GM21825 (cell line): ENCODE measurements at regions not wholly inside any gene's neighbourhood (a gene's known extent, or its start where the extent isn't known, plus 50 kb on each side); places are given as distances from the start of the nearest gene placed in this dataset.

ENCODE experiments used
- ATAC-seq: cut with Tn5 transposase; IDR thresholded peaks from one replicate; pipeline ENCODE4 v1.9.1; 2021; ENCODE audit warnings: mild to moderate bottlenecking, moderate library complexity; ENCODE audit not compliant: unreplicated experiment

GRCh38 chr6:95352064-95352795 is 225.1 kb upstream of the MANEA start:
- ATAC-seq, result no peak

DNA sequence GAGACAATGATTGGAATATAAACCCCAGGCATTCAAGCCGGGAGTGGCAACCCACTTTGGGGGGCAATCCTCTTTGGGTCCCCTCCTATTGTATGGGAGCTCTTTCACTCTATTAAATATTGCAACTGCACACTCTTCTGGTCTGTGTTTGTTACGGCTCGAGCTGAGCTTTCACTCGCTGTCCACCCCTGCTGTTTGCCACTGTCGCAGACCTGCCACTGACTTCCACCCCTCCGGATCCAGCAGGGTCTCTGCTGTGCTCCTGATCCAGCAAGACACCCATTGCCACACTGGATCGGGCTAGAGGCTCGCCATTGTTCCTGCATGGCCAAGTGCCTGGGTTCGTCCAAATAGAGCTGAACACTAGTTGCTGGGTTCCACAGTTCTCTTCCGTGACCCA is 222.8 kb upstream of the MANEA start:
- no peak for ATAC-seq

DNA sequence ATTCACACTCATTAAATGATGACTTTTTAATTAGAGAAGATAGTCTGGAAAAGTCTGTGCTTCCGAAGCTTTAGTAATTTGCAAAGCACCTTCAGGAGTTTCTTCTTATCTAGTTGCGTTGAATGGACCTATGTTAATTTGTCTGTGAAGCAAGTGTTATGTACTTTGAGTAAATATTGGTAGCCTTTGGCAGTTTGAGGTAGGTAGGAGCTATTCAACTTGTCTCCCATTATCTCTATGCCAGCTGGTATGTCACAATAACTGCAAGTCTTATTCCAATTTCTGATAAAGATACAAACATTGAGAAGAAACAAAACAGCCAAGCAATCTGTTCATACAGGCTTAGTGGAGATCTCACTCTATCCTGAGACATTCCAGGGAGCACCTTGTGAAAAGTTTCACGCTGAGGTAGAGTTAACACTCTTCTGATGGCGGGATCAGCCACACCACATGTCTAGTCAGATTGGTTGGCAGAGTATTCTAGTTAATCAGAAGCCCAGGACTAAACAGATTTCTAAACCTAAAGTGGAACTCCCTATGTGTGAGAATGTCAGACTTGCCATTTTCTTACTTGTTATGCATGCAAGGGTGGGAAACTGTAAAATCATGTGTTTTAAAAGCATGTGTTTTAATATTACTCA is 219.8 kb upstream of the MANEA start:
- ATAC-seq, result no peak

DNA sequence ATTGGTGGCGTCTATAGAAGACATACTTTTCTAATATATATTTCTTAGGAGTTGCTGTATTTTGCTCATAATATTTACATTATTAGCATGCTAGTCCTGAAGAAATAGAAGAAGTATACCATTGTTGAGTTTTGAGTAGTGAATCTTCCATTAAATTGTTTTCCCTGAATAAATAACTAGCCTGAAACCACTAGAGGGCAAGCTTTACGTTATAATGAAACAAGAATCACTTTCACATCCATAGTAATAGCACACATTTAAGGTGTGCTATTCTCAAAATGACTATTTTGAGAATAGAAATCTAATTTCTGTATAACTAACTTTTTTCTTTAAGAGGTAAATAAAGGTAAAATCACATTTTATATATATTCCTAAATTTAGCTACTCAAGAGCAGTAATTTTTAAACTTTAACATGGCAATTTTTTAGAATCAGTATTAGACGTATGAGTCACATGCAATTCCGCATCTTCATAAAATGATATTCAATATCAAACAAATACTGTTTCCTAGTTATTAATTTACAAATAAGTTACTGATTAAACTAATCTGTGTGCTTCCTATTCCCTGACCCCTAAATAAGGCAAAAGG is 213.2 kb upstream of the MANEA start:
- ATAC-seq, result peak; percentile 87

GRCh38 chr6:95365454-95365853 is 211.9 kb upstream of the MANEA start:
- no peak for ATAC-seq

DNA sequence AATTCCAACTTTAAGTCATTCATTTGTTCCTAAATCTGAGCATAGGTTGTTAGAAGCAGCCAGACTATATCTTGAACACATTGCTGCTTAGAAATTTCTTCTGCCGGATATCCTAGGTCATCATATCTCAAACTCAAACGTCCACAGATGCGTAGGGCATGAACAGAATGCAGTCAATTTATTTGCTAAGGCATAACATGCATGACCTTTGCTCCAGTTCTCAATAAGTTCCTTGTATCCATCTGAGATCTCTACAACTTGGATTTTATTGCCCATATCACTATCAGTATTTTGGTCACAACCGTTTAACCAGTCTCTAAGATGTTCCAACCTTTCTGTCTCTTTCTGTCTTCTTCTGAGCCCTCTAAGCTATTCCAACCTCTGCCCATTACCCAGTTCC is 210.9 kb upstream of the MANEA start:
- ATAC-seq, result no peak

- ATAC-seq, result no peak
Observed at GRCh38 chr6:95383878-95384277, 193.5 kb upstream of the MANEA start.

- no peak for ATAC-seq
Observed at GRCh38 chr6:95384988-95385387, 192.3 kb upstream of the MANEA start.

DNA sequence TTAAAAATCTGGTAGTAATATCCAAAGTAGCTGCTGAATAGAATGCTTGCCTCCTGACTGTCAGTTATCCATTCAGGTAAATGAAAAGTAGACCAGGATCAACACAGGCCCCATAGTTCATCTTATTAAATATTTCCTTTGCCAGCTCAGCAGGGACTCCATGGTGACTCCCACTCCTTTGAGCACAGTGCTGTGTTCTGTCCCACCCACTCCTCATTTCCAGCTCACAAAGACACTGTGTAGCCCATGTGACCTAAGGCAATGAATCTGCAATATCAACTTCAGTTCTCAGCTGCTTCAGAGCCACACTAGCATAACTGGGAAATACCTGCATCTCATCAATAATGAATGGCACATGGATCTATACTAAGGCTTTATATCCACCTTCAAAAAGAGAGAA is 189.5 kb upstream of the MANEA start:
- ATAC-seq, result no peak

- ATAC-seq, result no peak
Observed at GRCh38 chr6:95404777-95405176, 172.6 kb upstream of the MANEA start.

- ATAC-seq, result no peak
Observed at GRCh38 chr6:95408111-95408510, 169.2 kb upstream of the MANEA start.

GRCh38 chr6:95410168-95410567 is 167.2 kb upstream of the MANEA start:
- ATAC-seq, result no peak

DNA sequence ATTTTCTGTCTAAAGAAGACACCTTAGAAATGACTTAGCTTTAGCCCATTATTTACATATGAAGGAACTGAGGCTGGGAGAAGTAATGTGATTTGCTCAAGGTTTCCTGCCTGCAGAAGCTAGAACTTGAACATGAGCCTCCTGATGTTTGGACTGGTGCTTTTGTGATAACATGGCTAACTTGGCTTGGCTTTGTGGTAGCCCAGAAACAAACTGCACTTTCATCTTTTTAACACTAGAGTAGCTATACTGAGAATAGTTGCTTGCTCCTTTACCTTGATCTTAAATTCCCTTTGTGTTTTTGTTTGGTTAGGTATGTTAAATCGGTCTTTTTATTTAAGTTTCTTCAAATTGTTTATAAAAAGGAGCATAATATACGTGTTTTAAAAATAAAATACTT is 163.5 kb upstream of the MANEA start:
- no peak for ATAC-seq

DNA sequence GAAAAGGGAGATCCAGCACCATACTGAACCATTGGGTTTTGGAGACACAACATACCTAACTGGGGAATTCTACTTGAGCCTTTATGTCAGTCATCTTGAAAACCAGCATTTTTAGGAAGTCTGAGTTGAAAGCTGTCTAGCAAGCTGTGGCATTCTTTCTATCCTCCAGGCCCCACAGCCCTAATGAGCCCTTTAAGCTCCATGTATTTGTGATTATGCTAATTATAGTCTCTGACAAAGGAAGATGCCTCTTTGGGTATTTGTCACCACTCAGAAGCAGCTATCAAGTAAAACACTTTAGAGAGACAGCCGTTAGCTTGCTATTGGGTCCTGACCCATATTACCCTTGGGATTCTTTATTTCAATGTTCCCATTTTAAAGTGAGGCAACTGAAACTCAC is 159.5 kb upstream of the MANEA start:
- ATAC-seq, result no peak

DNA sequence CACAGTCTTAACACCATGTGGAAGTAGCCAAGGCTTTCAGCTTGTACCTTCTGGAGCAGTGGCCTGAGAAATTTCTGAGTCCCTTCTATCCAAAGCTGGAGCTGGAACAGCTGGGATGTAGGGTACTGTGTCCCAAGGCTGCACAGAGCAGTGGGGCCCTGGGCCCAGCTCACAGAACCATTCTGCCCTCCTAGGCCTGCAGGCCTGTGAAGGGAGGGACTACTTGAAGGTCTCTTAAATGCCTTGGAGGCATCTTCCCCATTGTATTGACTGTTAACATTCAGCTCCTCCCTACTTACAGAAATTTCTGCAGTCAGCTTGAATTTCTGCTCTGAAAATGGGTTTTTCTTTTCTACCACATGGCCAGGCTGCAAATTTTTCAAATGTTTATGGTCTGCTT is 156.5 kb upstream of the MANEA start:
- no peak for ATAC-seq

DNA sequence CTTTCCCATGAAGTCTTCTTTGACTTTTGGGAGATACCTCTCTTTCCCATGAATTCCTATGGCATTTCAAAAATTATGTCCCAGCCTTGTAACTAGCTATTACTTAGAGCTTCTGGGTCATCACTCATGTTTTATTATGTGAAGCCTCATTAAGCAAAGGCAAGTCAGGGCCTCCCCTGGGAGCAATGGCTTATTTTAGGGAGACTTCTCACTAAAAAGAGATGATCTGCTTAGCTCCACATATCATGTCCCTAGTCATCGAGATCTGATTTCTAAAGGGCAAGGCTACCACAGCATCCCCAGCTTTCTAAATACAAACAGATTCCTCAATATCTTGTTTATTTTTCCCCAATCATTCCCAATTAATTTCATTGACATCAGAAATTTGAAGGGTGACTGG is 154.0 kb upstream of the MANEA start:
- no peak for ATAC-seq

GRCh38 chr6:95431637-95432228 is 145.6 kb upstream of the MANEA start:
- no peak for ATAC-seq

DNA sequence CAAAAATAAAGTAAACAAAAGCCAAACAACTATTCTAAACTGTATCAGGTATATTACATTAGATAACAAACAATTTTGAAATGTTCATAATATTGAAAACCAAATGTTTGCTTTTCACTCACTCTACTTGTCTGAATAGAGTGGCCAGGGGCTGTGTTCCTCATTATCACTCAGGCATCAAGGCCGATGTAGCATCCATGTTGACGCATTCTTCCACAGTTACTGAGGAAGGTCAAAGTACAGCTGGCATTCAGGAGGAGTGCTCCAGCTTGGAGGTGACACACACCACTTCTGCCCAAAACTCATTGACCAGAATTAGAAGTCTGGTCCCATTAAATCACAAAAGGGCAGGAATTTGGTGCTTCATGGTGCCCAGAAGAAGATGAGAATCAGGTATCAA is 137.6 kb upstream of the MANEA start:
- ATAC-seq, result no peak

DNA sequence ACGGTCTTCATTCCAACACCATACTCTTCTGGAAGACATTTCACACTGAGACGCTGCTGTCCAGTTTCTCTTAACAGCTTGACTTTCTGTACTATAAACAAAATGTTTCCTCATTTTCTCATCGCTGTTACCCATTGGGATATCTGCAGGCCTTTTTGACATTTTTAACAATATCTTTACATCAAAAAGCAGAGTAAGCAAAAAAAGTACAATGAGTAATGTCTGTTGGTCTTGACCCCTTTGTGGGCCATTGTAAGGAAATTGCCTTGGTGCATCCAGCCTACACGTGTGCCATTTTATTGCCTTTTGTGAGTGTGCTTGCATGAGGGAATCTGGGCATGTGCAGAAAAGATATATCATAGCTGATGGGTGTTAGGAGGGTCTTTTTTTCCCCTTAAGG is 129.1 kb upstream of the MANEA start:
- ATAC-seq, result no peak

DNA sequence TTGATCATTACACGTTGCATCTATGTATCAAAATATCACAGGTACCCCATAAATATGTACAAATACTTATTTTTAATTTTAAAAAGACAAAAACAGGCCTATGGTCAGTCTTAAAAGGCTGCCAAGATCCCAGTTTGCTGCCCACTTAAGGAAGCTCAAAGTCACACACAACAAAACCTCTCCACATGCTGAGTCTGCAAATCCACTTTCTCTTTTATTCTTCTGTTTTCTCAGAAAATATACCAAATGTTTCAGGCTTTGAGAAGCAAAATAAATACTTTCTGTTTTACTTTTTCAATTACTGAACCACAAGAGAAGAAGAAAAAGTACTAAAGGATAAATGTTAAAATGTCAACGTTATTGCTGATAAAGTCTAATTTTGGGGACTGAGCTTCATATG is 107.8 kb upstream of the MANEA start:
- no peak for ATAC-seq

DNA sequence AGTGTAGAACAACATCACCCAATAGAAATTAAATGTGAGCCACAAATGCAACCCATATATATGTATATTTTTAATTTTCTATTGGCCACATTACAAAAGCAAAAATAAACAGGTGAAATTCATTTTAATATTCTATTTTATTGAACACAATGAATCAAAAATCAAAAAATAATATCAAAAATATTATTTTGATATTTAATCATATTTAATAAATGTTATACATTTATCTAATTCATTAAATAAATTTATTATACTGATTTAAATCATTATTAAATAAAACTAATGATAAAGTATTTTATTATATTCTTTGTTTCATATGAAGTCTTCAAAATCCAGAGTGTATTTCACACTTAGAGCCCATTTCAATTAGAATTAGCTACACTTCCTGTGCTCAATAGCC is 98.4 kb upstream of the MANEA start:
- ATAC-seq, result no peak

GRCh38 chr6:95487817-95488216 is 89.5 kb upstream of the MANEA start:
- ATAC-seq, result no peak
